ACHN (cell line): ENCODE measurements at regions not wholly inside any gene's neighbourhood (a gene's known extent, or its start where the extent isn't known, plus 50 kb on each side); places are given as distances from the start of the nearest gene placed in this dataset.
"Not testable (repeated sequence)": the region's sequence is repeated elsewhere in the genome, so short reads cannot be mapped to it uniquely, and the experiment has no call there.

ENCODE experiments used
- DNase-seq: peaks from one replicate; pipeline ENCODE4 v3.0.0-alpha.2; 2015
- in situ Hi-C: cut with HindIII; loops from 2 replicates; pipeline ENCODE4 v1.10.0; 2017; ENCODE audit warnings: low sequenced_read_pairs, low pct_ligation_motif_present, low pct_unique_long_range_greater_than_20kb

DNA sequence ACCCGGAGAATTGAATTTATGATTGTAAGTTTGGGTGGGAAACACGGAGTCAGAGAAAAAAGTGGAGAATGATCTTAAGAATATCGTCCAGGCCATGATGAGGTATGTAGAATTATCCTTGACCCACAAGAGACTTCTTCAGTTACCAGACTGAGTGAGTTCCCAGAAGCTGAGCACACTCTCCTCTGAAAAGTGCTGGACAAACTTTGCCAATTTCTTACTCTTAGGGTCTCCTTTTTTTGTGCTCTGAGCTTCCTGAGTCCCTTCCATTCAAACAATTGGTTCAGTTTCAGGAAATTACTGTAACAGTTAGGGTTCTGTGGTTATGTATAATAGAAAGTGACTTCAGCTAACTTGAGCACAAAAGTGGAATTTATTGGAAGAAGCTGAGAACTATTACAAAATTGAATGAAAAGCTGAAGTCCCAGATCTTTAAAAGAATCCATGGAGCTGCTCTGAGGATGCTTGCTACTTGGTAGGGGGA lies 50.6 kb upstream of the EHBP1 start:
- in situ Hi-C loops = no loop called here
- DNase-seq = no peak

- peak; percentile 64 for DNase-seq
- in situ Hi-C loops = no loop called here
These were observed 51.1 kb upstream of the EHBP1 start for GRCh38 chr2:62654423-62654791.

DNA sequence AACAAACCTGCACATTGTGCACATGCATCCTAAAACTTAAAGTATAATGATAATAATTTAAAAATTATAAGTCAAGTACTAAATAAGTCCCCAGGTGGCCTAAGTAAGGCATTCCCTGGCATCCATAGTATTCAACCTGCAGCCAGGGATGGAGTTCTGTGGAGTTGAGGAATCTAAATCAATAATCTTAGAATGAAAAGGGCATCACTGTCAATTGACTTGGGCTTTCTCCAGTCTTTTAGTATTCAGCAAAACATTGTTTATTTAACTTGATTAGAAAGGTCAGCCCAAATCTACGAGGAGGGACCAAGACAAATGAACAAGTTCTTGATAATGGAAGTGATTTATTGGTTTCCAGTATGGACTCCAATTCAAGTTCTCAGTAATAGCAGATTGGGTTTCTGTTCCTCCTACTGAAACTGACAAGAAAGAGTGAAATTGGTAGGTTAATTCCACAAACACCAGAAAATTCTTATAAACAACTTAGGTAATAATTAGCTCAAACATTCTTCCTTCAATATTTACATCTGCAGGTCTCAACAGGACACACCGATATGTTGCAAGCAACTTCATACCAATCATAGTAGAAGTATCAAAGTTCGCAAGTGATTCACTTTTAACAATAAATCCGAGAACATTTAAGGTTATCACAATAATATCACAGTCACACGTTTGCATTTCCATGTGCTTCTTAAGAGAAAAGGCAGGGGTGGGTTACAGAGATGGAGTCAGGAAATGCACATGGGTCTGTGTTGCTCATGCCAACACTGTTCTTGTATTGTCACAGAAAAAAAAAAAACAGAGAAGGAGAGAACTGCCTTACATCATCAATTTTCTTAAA lies 51.7 kb upstream of the EHBP1 start:
- in situ Hi-C loops = no loop called here
- no peak for DNase-seq

- in situ Hi-C loops, DNase-seq: not testable (repeated sequence)
These were observed 56.4 kb upstream of the EHBP1 start for GRCh38 chr2:62649087-62649486.

DNA sequence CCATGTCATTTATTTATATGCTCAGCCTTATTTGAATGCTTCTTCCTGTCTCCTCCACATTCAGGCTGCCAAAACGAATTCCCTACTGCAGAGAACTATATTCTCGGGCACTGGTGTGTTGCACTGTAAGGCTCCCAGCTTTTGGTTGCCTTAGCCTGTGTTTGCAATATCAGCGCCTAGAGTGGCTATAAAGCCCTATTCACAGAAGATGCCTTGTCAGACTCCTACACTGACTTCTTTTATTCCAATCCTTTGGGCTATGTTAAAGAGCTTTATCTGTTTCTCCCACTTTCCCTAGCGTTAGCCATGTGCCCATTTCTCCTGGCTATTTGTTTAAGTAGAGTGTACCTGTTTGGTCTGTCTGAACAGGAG lies 62.4 kb upstream of the EHBP1 start:
- DNase-seq = no peak
- in situ Hi-C loops = no loop called here

GRCh38 chr2:62642429-62643099 lies 62.9 kb upstream of the EHBP1 start:
- no peak for DNase-seq
- in situ Hi-C loops = no loop called here

GRCh38 chr2:62641936-62642335 lies 63.6 kb upstream of the EHBP1 start:
- DNase-seq = no peak
- in situ Hi-C loops = no loop called here

DNA sequence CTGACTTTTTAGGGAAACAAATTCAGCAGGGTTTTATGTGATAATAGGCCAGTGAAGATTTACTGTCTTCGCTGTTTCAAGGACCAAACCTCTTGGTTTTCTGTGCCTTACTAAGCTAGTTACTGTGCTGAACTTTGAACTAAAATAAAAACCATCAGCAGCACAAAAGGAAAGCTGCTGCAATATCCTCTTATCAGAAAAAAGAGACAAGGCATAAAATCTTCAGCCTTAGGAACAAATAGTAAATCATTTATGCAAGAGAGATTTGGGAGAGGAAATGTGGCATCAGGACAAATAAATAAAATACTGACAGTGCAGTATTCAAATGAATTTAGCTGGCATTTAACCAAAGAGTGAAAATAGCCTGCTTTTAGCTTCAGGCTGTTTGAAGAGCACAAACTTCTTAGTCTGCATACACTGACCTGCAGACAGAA lies 64.1 kb upstream of the EHBP1 start:
- no peak for DNase-seq
- in situ Hi-C loops = no loop called here

DNA sequence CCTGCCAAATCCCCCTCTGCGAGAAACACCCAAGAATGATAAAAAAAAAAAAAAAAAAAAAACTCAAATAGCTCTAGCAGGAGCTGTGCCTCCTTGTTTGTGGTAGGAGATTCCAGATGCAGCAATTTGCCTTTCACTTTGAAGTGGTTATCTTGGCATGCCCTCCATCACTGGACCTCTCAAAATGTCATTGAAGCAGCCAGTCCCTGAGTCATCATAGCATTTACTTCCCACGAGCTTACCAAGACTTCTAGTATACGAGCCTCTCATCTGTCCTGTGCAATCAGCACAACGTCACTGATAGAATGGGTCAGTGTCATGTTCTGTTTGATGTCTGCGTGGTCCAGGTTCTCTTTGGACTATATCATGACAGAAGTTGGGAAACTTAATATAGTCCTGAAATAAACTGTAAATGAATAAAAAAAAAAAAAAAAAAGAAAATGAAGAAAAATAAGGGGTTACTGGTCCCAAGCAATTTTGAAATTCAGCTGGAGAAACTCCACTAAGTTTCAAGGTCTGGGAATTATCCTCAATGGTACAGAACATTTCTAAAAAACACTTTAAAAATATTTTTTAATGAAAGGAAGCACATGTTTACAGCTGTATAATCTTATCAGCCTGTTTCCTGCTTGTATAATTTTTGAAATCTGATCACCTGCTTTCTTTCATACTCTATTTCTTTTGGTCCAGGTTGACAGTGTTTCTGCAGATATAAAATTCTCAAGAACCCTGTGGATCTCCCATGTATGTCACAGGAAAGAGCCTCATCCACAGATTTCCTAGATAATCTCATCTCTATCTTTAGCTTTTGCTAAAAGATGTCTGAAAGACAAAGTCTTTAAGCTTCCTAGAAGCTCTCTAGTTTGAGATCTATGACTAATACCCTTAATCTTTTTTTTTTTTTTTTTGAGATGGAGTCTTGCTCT lies 74.1 kb upstream of the EHBP1 start:
- no peak for DNase-seq
- in situ Hi-C loops = no loop called here

GRCh38 chr2:62630206-62630605 lies 75.3 kb upstream of the EHBP1 start:
- DNase-seq, in situ Hi-C loops: not testable (repeated sequence)

- DNase-seq, in situ Hi-C loops: not testable (repeated sequence)
These were observed 76.2 kb upstream of the EHBP1 start for GRCh38 chr2:62629310-62629709.

DNA sequence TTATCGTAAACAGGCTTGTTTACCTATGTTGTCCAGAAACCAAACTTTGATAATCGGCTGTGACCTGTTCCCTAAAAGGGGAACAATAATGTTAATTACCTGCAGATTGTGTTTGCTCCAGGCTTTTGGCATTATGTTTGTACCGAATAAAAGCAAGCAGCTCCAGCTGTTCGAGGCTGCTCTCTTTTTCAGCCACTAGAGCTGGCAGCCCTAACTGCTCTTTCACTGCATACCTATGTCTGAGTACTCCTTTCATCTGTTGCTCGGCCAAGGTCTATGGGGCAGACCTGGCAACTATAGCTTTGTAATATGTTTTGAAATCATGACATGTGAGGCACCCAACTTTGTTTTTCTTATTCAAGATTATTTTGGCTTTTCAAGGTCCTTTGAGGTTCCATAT lies 77.8 kb upstream of the EHBP1 start:
- no peak for DNase-seq
- in situ Hi-C loops = no loop called here

DNA sequence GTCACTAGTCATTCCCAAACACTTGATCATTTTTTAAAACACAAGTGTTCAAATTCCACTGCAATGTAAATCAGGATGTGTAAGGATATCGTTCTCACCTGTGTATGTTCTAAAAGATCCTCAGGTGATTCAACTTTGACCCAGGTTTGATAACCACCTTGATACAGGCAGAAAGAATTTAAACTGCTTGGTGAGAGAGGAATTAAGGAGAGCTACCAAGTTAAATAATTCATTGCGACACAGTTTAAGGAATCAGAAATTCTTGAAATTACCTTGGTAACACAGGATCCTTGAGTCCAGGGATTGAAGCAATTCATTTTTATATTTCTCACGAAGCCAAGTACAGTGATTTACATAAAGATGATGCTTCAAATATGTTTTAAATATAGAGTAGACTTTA lies 80.7 kb upstream of the EHBP1 start:
- no peak for DNase-seq
- in situ Hi-C loops = no loop called here

DNA sequence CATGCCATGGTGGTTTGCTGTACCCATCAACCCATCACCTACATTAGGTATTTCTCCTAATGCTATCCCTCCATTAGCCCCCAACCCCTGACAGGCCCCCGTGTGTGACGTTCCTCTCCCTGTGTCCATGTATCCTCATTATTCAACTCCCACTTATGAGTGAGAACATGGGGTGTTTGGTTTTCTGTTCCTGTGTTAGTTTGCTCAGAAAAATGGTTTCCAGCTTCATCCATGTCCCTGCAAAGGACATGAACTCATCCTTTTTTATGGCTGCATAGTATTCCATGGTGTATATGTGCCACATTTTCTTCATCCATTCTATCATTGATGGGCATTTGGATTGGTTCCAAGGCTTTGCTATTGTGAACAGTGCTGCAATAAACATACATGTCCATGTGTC lies 89.0 kb upstream of the EHBP1 start:
- DNase-seq, in situ Hi-C loops: not testable (repeated sequence)

DNA sequence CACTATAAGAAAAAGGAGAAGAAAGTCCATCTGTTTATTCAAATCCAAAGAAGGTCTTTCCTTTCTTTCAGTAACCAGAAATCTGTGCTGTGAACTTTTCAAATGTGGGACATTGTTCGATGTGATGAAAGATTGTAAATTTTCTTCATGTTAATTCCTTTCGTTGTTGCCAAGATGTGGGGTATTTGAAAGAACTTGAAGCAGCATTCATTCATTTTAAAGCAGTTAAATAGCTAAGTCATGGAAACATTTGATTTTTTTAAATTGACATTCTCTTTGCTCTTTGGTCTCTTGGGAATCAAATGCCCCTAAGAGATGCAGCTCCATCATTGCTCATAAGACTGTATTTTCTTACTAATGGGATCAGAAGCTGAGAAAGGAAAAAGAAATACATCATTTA lies 93.7 kb upstream of the EHBP1 start:
- in situ Hi-C loops = no loop called here
- DNase-seq = no peak

GRCh38 chr2:62605471-62605870 lies 99.5 kb upstream of the TMEM17 start:
- DNase-seq, in situ Hi-C loops: not testable (repeated sequence)

DNA sequence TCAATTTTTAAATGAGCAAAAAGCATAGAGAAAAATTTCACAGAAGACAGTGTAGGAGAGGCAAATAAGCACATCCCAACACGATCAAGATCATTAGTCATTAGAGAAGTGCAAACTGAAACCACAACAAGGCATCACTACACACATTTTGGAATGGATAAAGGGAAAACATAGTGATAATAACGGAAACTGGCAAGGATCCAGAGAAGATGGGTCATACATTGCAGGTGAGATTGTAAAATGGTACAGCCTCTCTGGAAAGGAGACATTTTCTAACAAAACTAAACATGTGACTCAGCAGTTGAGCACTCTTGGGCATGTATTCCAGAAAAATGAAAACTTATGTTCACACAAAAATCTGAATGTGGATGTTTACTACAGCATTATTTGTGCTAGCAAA lies 98.3 kb upstream of the TMEM17 start:
- DNase-seq = no peak
- in situ Hi-C loops = no loop called here

GRCh38 chr2:62603154-62603712 lies 97.2 kb upstream of the TMEM17 start:
- in situ Hi-C loops = no loop called here
- DNase-seq = no peak
